Activated B cell treated with CpG ODN at 0.5 μM for 24 hours (primary cell): ENCODE measurements at regions not wholly inside any gene's neighbourhood (a gene's known extent, or its start where the extent isn't known, plus 50 kb on each side); places are given as distances from the start of the nearest gene placed in this dataset.

ENCODE experiments used
- ATAC-seq: fragments of 200-7000 bp; cut with Tn5 transposase; one replicate; pipeline ENCODE4 v1.10.0; 2021; ENCODE audit warnings: low read depth, mild to moderate bottlenecking, moderate library complexity
- CTCF ChIA-PET: fragments of 350-600 bp; sonication (Branson Sonifier 250); formaldehyde crosslinking; loops from one replicate; lab custom pipeline; 2021; ENCODE audit warnings: antibody characterized with exemption; lab: Charles Lee
- POLR2A ChIA-PET: fragments of 350-600 bp; sonication (Branson Sonifier 250); formaldehyde crosslinking; loops from one replicate; lab custom pipeline; 2021; ENCODE audit warnings: antibody characterized with exemption; lab: Charles Lee
- DNase-seq: peaks from one replicate; pipeline ENCODE4 v3.0.0; 2022
- H3K27ac Mint-ChIP-seq: one replicate; pipeline ENCODE4 v1.8.0; 2020; ENCODE audit warnings: mixed read lengths
- H3K27me3 Mint-ChIP-seq: one replicate; pipeline ENCODE4 v1.8.0; 2021; ENCODE audit warnings: mixed read lengths
- H3K36me3 Mint-ChIP-seq: one replicate; pipeline ENCODE4 v1.8.0; 2021; ENCODE audit warnings: low read depth, mixed read lengths
- H3K4me1 Mint-ChIP-seq: one replicate; pipeline ENCODE4 v1.8.0; 2021; ENCODE audit warnings: mixed read lengths
- H3K4me3 Mint-ChIP-seq: one replicate; pipeline ENCODE4 v1.8.0; 2020; ENCODE audit warnings: mild to moderate bottlenecking, mixed read lengths
- H3K9me3 Mint-ChIP-seq: one replicate; pipeline ENCODE4 v1.8.0; 2020; ENCODE audit warnings: mixed read lengths
- CTCF ChIP-seq: fragments of 200-600 bp; IDR thresholded peaks from one replicate; pipeline ENCODE4 v1.8.0; 2022; ENCODE audit warnings: antibody characterized with exemption, mild to moderate bottlenecking
- intact Hi-C: fragments of 100-400 bp; cut with micrococcal nuclease; formaldehyde crosslinking; loops from one replicate; pipeline ENCODE4 v1.15.1; 2024

- Mint-ChIP-seq H3K36me3 (no peaks in the 10 kb centered on the region), H3K4me3 (no peak overlapping the region), H3K4me1 (peaks cover 6% of the 10 kb centered on the region), H3K9me3 (no peaks in the 10 kb centered on the region), H3K27me3 (no peaks in the 10 kb centered on the region), H3K27ac (no peak overlapping the region)
- no peak for ATAC-seq
- no peak for DNase-seq
- intact Hi-C loops: loop anchor here (2.0 kb wide), 1 partner anchor 16 kb away; no protein-coding TSS in a partner anchor
- no peak for TF ChIP-seq CTCF
- CTCF ChIA-PET: no interaction called here
- POLR2A ChIA-PET: no interaction called here
Measured at GRCh38 chr3:102174312-102174712, 260.5 kb upstream of the ZPLD1 start.

GRCh38 chr3:102174832-102175374, 259.9 kb upstream of the ZPLD1 start:
- no peak for TF ChIP-seq CTCF
- DNase-seq (no peak), ATAC-seq (no peak)
- CTCF ChIA-PET: no interaction called here
- Mint-ChIP-seq H3K4me3 (no peak overlapping the region), H3K27ac (no peak overlapping the region), H3K27me3 (no peaks in the 10 kb centered on the region), H3K4me1 (peaks cover 6% of the 10 kb centered on the region), H3K36me3 (no peaks in the 10 kb centered on the region), H3K9me3 (no peaks in the 10 kb centered on the region)
- intact Hi-C loops: loop anchor here (2.0 kb wide), 1 partner anchor 16 kb away; no protein-coding TSS in a partner anchor
- POLR2A ChIA-PET: no interaction called here

GRCh38 chr3:102176333-102177050, 258.3 kb upstream of the ZPLD1 start:
- no peak for TF ChIP-seq CTCF
- DNase-seq (no peak), ATAC-seq (no peak)
- Mint-ChIP-seq H3K4me3 (no peak overlapping the region), H3K27me3 (no peaks in the 10 kb centered on the region), H3K9me3 (no peaks in the 10 kb centered on the region), H3K36me3 (no peaks in the 10 kb centered on the region), H3K27ac (no peak overlapping the region), H3K4me1 (peaks cover 6% of the 10 kb centered on the region)
- POLR2A ChIA-PET: interaction anchor here (0.7 to 1.0 kb wide), 2 partner anchors 19 to 96 kb away, joined by 3 read pairs; no protein-coding TSS in a partner anchor
- CTCF ChIA-PET: no interaction called here
- intact Hi-C loops: no loop called here

- Mint-ChIP-seq H3K4me3 (no peak overlapping the region), H3K36me3 (no peaks in the 10 kb centered on the region), H3K27me3 (no peaks in the 10 kb centered on the region), H3K27ac (no peak overlapping the region), H3K9me3 (no peaks in the 10 kb centered on the region), H3K4me1 (peaks cover 6% of the 10 kb centered on the region)
- ATAC-seq (no peak), DNase-seq (no peak)
- CTCF ChIA-PET: no interaction called here
- POLR2A ChIA-PET: interaction anchor here (0.7 to 1.0 kb wide), 2 partner anchors 20 to 96 kb away, joined by 3 read pairs; no protein-coding TSS in a partner anchor
- no peak for TF ChIP-seq CTCF
- intact Hi-C loops: no loop called here
Measured at GRCh38 chr3:102177075-102177755, 257.6 kb upstream of the ZPLD1 start.

GRCh38 chr3:102178817-102179216, 256.0 kb upstream of the ZPLD1 start:
- CTCF ChIA-PET: interaction anchor here (1.2 to 1.7 kb wide), 2 partner anchors 46 to 47 kb away, joined by 3 to 6 read pairs; no protein-coding TSS in a partner anchor
- H3K9me3 Mint-ChIP-seq: no peaks in the 10 kb centered on the region
- no peaks in the 10 kb centered on the region for H3K36me3 Mint-ChIP-seq
- no peak for DNase-seq
- H3K4me3 Mint-ChIP-seq: no peak overlapping the region
- intact Hi-C loops: no loop called here
- TF ChIP-seq CTCF: no peak
- no peaks in the 10 kb centered on the region for H3K27me3 Mint-ChIP-seq
- POLR2A ChIA-PET: interaction anchor here (1.4 to 3.7 kb wide), 3 partner anchors 119 to 329 kb away, joined by 4 to 14 read pairs (median 9); partner anchors contain the start of gene NFKBIZ
- peaks cover 6% of the 10 kb centered on the region for H3K4me1 Mint-ChIP-seq
- ATAC-seq: no peak
- H3K27ac Mint-ChIP-seq: no peak overlapping the region
